K562 (cell line): ENCODE measurements at regions not wholly inside any gene's neighbourhood (a gene's known extent, or its start where the extent isn't known, plus 50 kb on each side); places are given as distances from the start of the nearest gene placed in this dataset.

Experiments
- CAMTA2 ChIP-seq: fragments of 250-450 bp; sonication (Bioruptor Pico); conservative IDR thresholded peaks from 2 replicates; pipeline ENCODE4 v1.5.1; 2022
- CBX1 ChIP-seq: sonication (generic); IDR thresholded peaks from 2 replicates; pipeline ENCODE4 v1.6.1; 2016; ENCODE audit warnings: antibody characterized with exemption, low read depth, mild to moderate bottlenecking
- CEBPB ChIP-seq: fragments of 450-650 bp; IDR thresholded peaks from 2 replicates; pipeline ENCODE4 v1.6.1; 2016; ENCODE audit warnings: missing genetic modification characterization, missing compliant biosample characterization
- CSDE1 ChIP-seq, 2 experiments: fragments of 450-650 bp; IDR thresholded peaks; 2 replicates each; pipeline ENCODE4 v1.6.1; 2016; ENCODE audit warnings: mild to moderate bottlenecking in 1 of 2
- DACH1 ChIP-seq: fragments of 450-650 bp; IDR thresholded peaks from 2 replicates; pipeline ENCODE4 v1.6.1; 2018; ENCODE audit not compliant: partially characterized antibody
- ELF2 ChIP-seq: fragments of 250-450 bp; sonication (Bioruptor Pico); IDR thresholded peaks from 2 replicates; pipeline ENCODE4 v1.5.0; 2021; ENCODE audit warnings: mild to moderate bottlenecking
- ETV6 ChIP-seq, 3 experiments: fragments of 150-350 bp in 1 of 3; sonication (generic) in 1 of 3; formaldehyde crosslinking in 1 of 3; IDR thresholded peaks; 2 replicates each; pipeline versions ENCODE4 v1.6.1 to v1.8.0; 2014 to 2022; ENCODE audit warnings: borderline replicate concordance in 2 of 3, low read depth in 2 of 3, antibody characterized with exemption in 1 of 3, low read length in 1 of 3, mild to moderate bottlenecking in 1 of 3, missing genetic modification reagents in 1 of 3
- FOXJ2 ChIP-seq: fragments of 200-800 bp; sonication (Bioruptor generic); IDR thresholded peaks from 2 replicates; pipeline ENCODE4 v1.6.1; 2016; ENCODE audit warnings: missing genetic modification characterization, missing compliant biosample characterization
- GATAD2A ChIP-seq: fragments of 450-650 bp; IDR thresholded peaks from 2 replicates; pipeline ENCODE4 v1.6.1; 2017
- HIVEP1 ChIP-seq: fragments of 250-450 bp; sonication (Bioruptor Pico); IDR thresholded peaks from 2 replicates; pipeline ENCODE4 v1.4.0; 2020; ENCODE audit warnings: mild to moderate bottlenecking
- HMGN3 ChIP-seq: IDR thresholded peaks from 2 replicates; pipeline ENCODE4 v1.6.1; 2011; ENCODE audit warnings: borderline replicate concordance, low read depth, mild to moderate bottlenecking, mixed read lengths, low read length; ENCODE audit not compliant: insufficient read length; ENCODE audit errors: extremely low read depth
- IRF2 ChIP-seq: sonication (generic); formaldehyde crosslinking; IDR thresholded peaks from 2 replicates; pipeline ENCODE4 v1.8.1; 2022; ENCODE audit warnings: mild to moderate bottlenecking, missing genetic modification reagents
- KAT7 ChIP-seq: sonication (generic); formaldehyde crosslinking; IDR thresholded peaks from 2 replicates; pipeline ENCODE4 v1.8.0; 2022; ENCODE audit warnings: missing genetic modification reagents, mild to moderate bottlenecking, borderline replicate concordance
- L3MBTL2 ChIP-seq: fragments of 450-650 bp; IDR thresholded peaks from 2 replicates; pipeline ENCODE4 v1.6.1; 2016; ENCODE audit warnings: mild to moderate bottlenecking, moderate library complexity
- MEIS2 ChIP-seq: fragments of 450-650 bp; IDR thresholded peaks from 2 replicates; pipeline ENCODE4 v1.6.1; 2014; ENCODE audit warnings: mild to moderate bottlenecking; ENCODE audit not compliant: partially characterized antibody
- MTA2 ChIP-seq: fragments of 450-650 bp; IDR thresholded peaks from 2 replicates; pipeline ENCODE4 v1.6.1; 2016; ENCODE audit warnings: low read depth
- NEUROD1 ChIP-seq: fragments of 150-350 bp; IDR thresholded peaks from 2 replicates; pipeline ENCODE4 v1.6.1; 2014; ENCODE audit warnings: borderline replicate concordance, low read length, low read depth; ENCODE audit not compliant: partially characterized antibody
- NFATC3 ChIP-seq: fragments of 450-650 bp; IDR thresholded peaks from 2 replicates; pipeline ENCODE4 v1.6.1; 2017; ENCODE audit warnings: mild to moderate bottlenecking
- NFIC ChIP-seq: fragments of 450-650 bp; IDR thresholded peaks from 2 replicates; pipeline ENCODE4 v1.6.1; 2017; ENCODE audit warnings: mild to moderate bottlenecking, inconsistent platforms
- PCBP2 ChIP-seq: fragments of 200-400 bp; formaldehyde crosslinking; IDR thresholded peaks from 2 replicates; pipeline ENCODE4 v1.6.1; 2018; ENCODE audit warnings: low read length, low read depth, mild to moderate bottlenecking, moderate library complexity; ENCODE audit not compliant: poor library complexity, severe bottlenecking
- PHB2 ChIP-seq: fragments of 450-650 bp; IDR thresholded peaks from 2 replicates; pipeline ENCODE4 v1.6.1; 2017; ENCODE audit warnings: low read depth
- RFX7 ChIP-seq: fragments of 250-450 bp; sonication (Bioruptor Pico); IDR thresholded peaks from 2 replicates; pipeline ENCODE4 v1.5.1; 2021; ENCODE audit warnings: mild to moderate bottlenecking
- SNAPC5 ChIP-seq: fragments of 250-450 bp; sonication (Bioruptor Pico); IDR thresholded peaks from 2 replicates; pipeline ENCODE4 v1.8.0; 2021; ENCODE audit warnings: moderate library complexity, mild to moderate bottlenecking, inconsistent platforms
- SRF ChIP-seq, 2 experiments: fragments of 250-450, 450-650 bp in 1 of 2; sonication (Bioruptor Pico) in 1 of 2; sonication (generic) in 1 of 2; formaldehyde crosslinking; IDR thresholded peaks; 2 replicates each; pipeline versions ENCODE4 v1.5.0 to v1.5.1; 2020 to 2022; ENCODE audit warnings: mild to moderate bottlenecking in 1 of 2, missing genetic modification reagents in 1 of 2
- SRSF7 ChIP-seq: fragments of 200-400 bp; formaldehyde crosslinking; optimal IDR thresholded peaks from 2 replicates; pipeline ENCODE3; 2017; ENCODE audit warnings: mild to moderate bottlenecking, low read depth, low read length
- TCF7L2 ChIP-seq: fragments of 150-350 bp; IDR thresholded peaks from 2 replicates; pipeline ENCODE4 v1.6.1; 2016; ENCODE audit warnings: low read depth, mild to moderate bottlenecking, low read length, moderate library complexity
- TFE3 ChIP-seq: fragments of 450-650 bp; formaldehyde crosslinking; IDR thresholded peaks from 2 replicates; pipeline ENCODE4 v1.4.0; 2020; ENCODE audit warnings: mild to moderate bottlenecking, mixed read lengths
- ZKSCAN8 ChIP-seq: fragments of 200-800 bp; sonication (Bioruptor generic); IDR thresholded peaks from 2 replicates; pipeline ENCODE4 v1.6.1; 2016; ENCODE audit warnings: missing genetic modification characterization, missing compliant biosample characterization
- ZNF184 ChIP-seq: sonication (generic); formaldehyde crosslinking; IDR thresholded peaks from 2 replicates; pipeline ENCODE4 v1.5.0; 2020; ENCODE audit warnings: missing genetic modification reagents
- ZNF224 ChIP-seq: sonication (generic); formaldehyde crosslinking; IDR thresholded peaks from 2 replicates; pipeline ENCODE4 v1.8.0; 2022; ENCODE audit warnings: mild to moderate bottlenecking, missing genetic modification reagents
- ZNF316 ChIP-seq: fragments of 450-650 bp; IDR thresholded peaks from 2 replicates; pipeline ENCODE4 v1.6.1; 2016
- ZNF551 ChIP-seq: fragments of 250-450 bp; sonication (Bioruptor Pico); IDR thresholded peaks from 2 replicates; pipeline ENCODE4 v1.5.0; 2021; ENCODE audit warnings: mild to moderate bottlenecking, moderate library complexity

- TF ChIP-seq SRSF7 (no peak), MTA2 (no peak; the same call in 1 of the 2 replicates), KAT7 (CRISPR knock-in tag) (no peak), DACH1 (no peak), NFIC (no peak), SRF (CRISPR knock-in tag; IDR thresholded peaks at IDR 0.05) (no peak), ZNF316 (peak; percentile 69), RFX7 (CRISPR knock-in tag) (no peak), HMGN3 (peak; percentile 64), TFE3 (CRISPR knock-in tag) (no peak), CAMTA2 (CRISPR knock-in tag) (no peak), HIVEP1 (CRISPR knock-in tag) (no peak), IRF2 (no peak), ZNF184 (CRISPR knock-in tag) (no peak), NEUROD1 (peak; percentile 55), TCF7L2 (no peak), ELF2 (CRISPR knock-in tag) (no peak), ETV6 (IDR thresholded peaks at IDR 0.05; ENCODE audit: borderline replicate concordance in 1 of 2, low read depth in 2 of 2, low read length in 1 of 2) (no peak), ETV6 (CRISPR knock-in tag; IDR thresholded peaks at IDR 0.05; ENCODE audit: borderline replicate concordance) (no peak), ZNF551 (CRISPR knock-in tag) (no peak), ZKSCAN8 (CRISPR knock-in tag) (no peak), CBX1 (peak; percentile 61; the same call in 1 of the 2 replicates), CSDE1 (IDR thresholded peaks at IDR 0.05) (no peak), ZNF224 (CRISPR knock-in tag) (no peak), NFATC3 (no peak), MEIS2 (peak; percentile 83), PHB2 (no peak), L3MBTL2 (peak; percentile 50; the same call in 1 of the 2 replicates), FOXJ2 (tag) (no peak), GATAD2A (peak; percentile 76), PCBP2 (no peak), SNAPC5 (CRISPR knock-in tag) (no peak), CEBPB (tag) (no peak)
Observed at GRCh38 chr1:22285549-22286396, 142.9 kb upstream of the WNT4 start (continued).
